Keratinocyte (primary cell): ENCODE measurements at regions not wholly inside any gene's neighbourhood (a gene's known extent, or its start where the extent isn't known, plus 50 kb on each side); places are given as distances from the start of the nearest gene placed in this dataset.

Source experiments
- DNase-seq: peaks from one replicate; pipeline ENCODE4 v3.0.0-alpha.2; 2011; ENCODE audit warnings: low read depth, missing footprints, low spot score
- FAIRE-seq: peaks from 2 replicates; lab custom pipeline; 2011; peaks lifted over from hg19 to GRCh38; lab: Jason Lieb, UNC
- H2AFZ ChIP-seq: 2 replicates; pipeline ENCODE4 v1.6.0; 2012; ENCODE audit warnings: low read length, control low read depth, inconsistent platforms; ENCODE audit not compliant: control insufficient read depth
- H3K27ac ChIP-seq: 2 replicates; pipeline ENCODE4 v1.5.1; 2011; ENCODE audit warnings: low read length; ENCODE audit not compliant: control insufficient read depth, insufficient read depth
- H3K27me3 ChIP-seq: 3 replicates; pipeline ENCODE4 v1.6.0; 2011; ENCODE audit warnings: low read length; ENCODE audit not compliant: control insufficient read depth, insufficient read depth; ENCODE audit errors: extremely low read depth
- H3K36me3 ChIP-seq, 2 experiments: 2 replicates in 1 of 2; 3 replicates in 1 of 2; pipeline ENCODE4 v1.5.1; 2011; ENCODE audit warnings: low read length in 2 of 2, mild to moderate bottlenecking in 1 of 2; ENCODE audit not compliant: control insufficient read depth in 2 of 2, insufficient read depth in 2 of 2; ENCODE audit errors: extremely low read depth in 1 of 2
- H3K4me1 ChIP-seq: 3 replicates; pipeline ENCODE4 v1.5.1; 2011; ENCODE audit warnings: low read length; ENCODE audit not compliant: control insufficient read depth, insufficient read depth; ENCODE audit errors: extremely low read depth
- H3K4me2 ChIP-seq: 3 replicates; pipeline ENCODE4 v1.6.0; 2011; ENCODE audit warnings: low read depth, low read length; ENCODE audit not compliant: control insufficient read depth, insufficient read depth; ENCODE audit errors: extremely low read depth
- H3K4me3 ChIP-seq, 3 experiments: fragments of 200-600 bp in 1 of 3; sonication (generic) in 1 of 3; 2 replicates in 2 of 3; 3 replicates in 1 of 3; pipeline ENCODE4 v1.5.1; 2011 to 2016; ENCODE audit warnings: low read length in 3 of 3, mild to moderate bottlenecking in 3 of 3, control low read depth in 2 of 3, inconsistent platforms in 1 of 3, low read depth in 1 of 3, mixed read lengths in 1 of 3, mixed run types in 1 of 3, moderate library complexity in 1 of 3; ENCODE audit not compliant: control insufficient read depth in 2 of 3, insufficient read depth in 2 of 3; ENCODE audit errors: extremely low read depth in 1 of 3
- H3K79me2 ChIP-seq: 2 replicates; pipeline ENCODE4 v1.6.0; 2012; ENCODE audit warnings: low read length; ENCODE audit not compliant: control insufficient read depth, insufficient read depth
- H3K9ac ChIP-seq: 3 replicates; pipeline ENCODE4 v1.6.0; 2011; ENCODE audit warnings: low read length; ENCODE audit not compliant: control insufficient read depth, insufficient read depth; ENCODE audit errors: extremely low read depth
- H3K9me1 ChIP-seq: 3 replicates; pipeline ENCODE4 v1.6.0; 2011; ENCODE audit warnings: low read length; ENCODE audit not compliant: control insufficient read depth, insufficient read depth; ENCODE audit errors: extremely low read depth
- H3K9me3 ChIP-seq: 2 replicates; pipeline ENCODE4 v1.5.1; 2012; ENCODE audit warnings: low read depth, low read length; ENCODE audit not compliant: control insufficient read depth
- H4K20me1 ChIP-seq: 3 replicates; pipeline ENCODE4 v1.6.0; 2011; ENCODE audit warnings: low read length; ENCODE audit not compliant: control insufficient read depth, insufficient read depth; ENCODE audit errors: extremely low read depth
- CTCF ChIP-seq, 3 experiments: IDR thresholded peaks in 1 of 3; conservative IDR thresholded peaks in 1 of 3; optimal IDR thresholded peaks in 1 of 3; 2 replicates in 2 of 3; 3 replicates in 1 of 3; pipeline versions ENCODE3 to v1.5.1; 2011; ENCODE audit warnings: low read length in 3 of 3, mild to moderate bottlenecking in 3 of 3, moderate library complexity in 2 of 3, control low read depth in 1 of 3, inconsistent platforms in 1 of 3; ENCODE audit not compliant: insufficient read depth in 2 of 3; ENCODE audit errors: extremely low read depth in 1 of 3
- EZH2 ChIP-seq: IDR thresholded peaks from one replicate; pipeline ENCODE4 v1.6.1; 2012; ENCODE audit warnings: inconsistent platforms, mild to moderate bottlenecking, low read length, moderate library complexity
- dilution Hi-C: fragments of 300-500 bp; cut with MboI; formaldehyde crosslinking; loops from one replicate; pipeline ENCODE4 v1.7.0; 2020; ENCODE audit warnings: low sequenced_read_pairs; ENCODE audit not compliant: extremely low pct_ligation_motif_present

- FAIRE-seq (no peak), DNase-seq (no peak)
- H3K79me2 ChIP-seq, result no peaks in the 10 kb centered on the region
- dilution Hi-C loops, result no loop called here
- H3K27ac ChIP-seq, result no peak overlapping the region
- H3K4me2 ChIP-seq, result no peak overlapping the region
- no peaks in the 10 kb centered on the region for H3K4me1 ChIP-seq
- no peaks in the 10 kb centered on the region for H4K20me1 ChIP-seq
- TF ChIP-seq CTCF (optimal IDR thresholded peaks at IDR 0.05 in 1 of 3, IDR thresholded peaks at IDR 0.05 in 1 of 3, conservative IDR thresholded peaks at IDR 0.05 in 1 of 3; ENCODE audit: extremely low read depth in 1 of 3, insufficient read depth in 2 of 3, low read length in 3 of 3), result no peak
- no peak for TF ChIP-seq EZH2
- peaks cover 2% of the 10 kb centered on the region for H3K9me3 ChIP-seq
- H3K9me1 ChIP-seq, result no peaks in the 10 kb centered on the region
- no peak overlapping the region for H2AFZ ChIP-seq
- no peak overlapping the region for H3K9ac ChIP-seq
- no peaks in the 10 kb centered on the region for H3K36me3 ChIP-seq
- no peaks in the 10 kb centered on the region for H3K27me3 ChIP-seq
- no peak overlapping the region for H3K4me3 ChIP-seq
Observed at GRCh38 chr4:188701952-188702351, 562.7 kb downstream of the TRIML1 start.

- Histone ChIP-seq H3K4me1 (no peaks in the 10 kb centered on the region), H3K9ac (no peak overlapping the region), H4K20me1 (no peaks in the 10 kb centered on the region), H3K4me3 (no peak overlapping the region), H3K27me3 (no peaks in the 10 kb centered on the region), H3K9me1 (no peaks in the 10 kb centered on the region), H3K36me3 (no peaks in the 10 kb centered on the region), H3K27ac (no peak overlapping the region), H3K4me2 (no peak overlapping the region), H2AFZ (no peak overlapping the region), H3K9me3 (peaks cover 2% of the 10 kb centered on the region), H3K79me2 (no peaks in the 10 kb centered on the region)
- TF ChIP-seq CTCF (optimal IDR thresholded peaks at IDR 0.05 in 1 of 3, IDR thresholded peaks at IDR 0.05 in 1 of 3, conservative IDR thresholded peaks at IDR 0.05 in 1 of 3; ENCODE audit: extremely low read depth in 1 of 3, insufficient read depth in 2 of 3, low read length in 3 of 3) (no peak), EZH2 (no peak)
- DNase-seq, result no peak
- dilution Hi-C loops, result no loop called here
- no peak for FAIRE-seq
Observed at GRCh38 chr4:188704288-188704687, 565.0 kb downstream of the TRIML1 start.
